Esophagus muscularis mucosa (tissue), 4 donors: ENCODE measurements at regions not wholly inside any gene's neighbourhood (a gene's known extent, or its start where the extent isn't known, plus 50 kb on each side); places are given as distances from the start of the nearest gene placed in this dataset.
A peak's percentile ranks its signal among the peaks of the same experiment; 100 is the strongest.

ENCODE experiments used
- DNase-seq: peaks from one replicate; pipeline ENCODE4 v3.0.0-alpha.2; 2017; ENCODE audit errors: extremely low spot score
- H3K27ac ChIP-seq, 4 donors: fragments of 200-600 bp; sonication (generic); replicated peaks in 1 of 4; 1 replicate in 3 of 4; 2 replicates in 1 of 4; pipeline ENCODE4 v1.5.1; 2016 to 2019; ENCODE audit warnings: mild to moderate bottlenecking in 1 of 4
- H3K27me3 ChIP-seq, 4 donors: fragments of 200-600 bp; sonication (generic); one replicate each; pipeline versions ENCODE4 v1.5.1 to v1.6.0; 2016 to 2019
- H3K36me3 ChIP-seq, 4 donors: fragments of 200-600 bp; sonication (generic); one replicate each; pipeline ENCODE4 v1.5.1; 2016 to 2019
- H3K4me1 ChIP-seq, 4 donors: fragments of 200-600 bp; sonication (generic); one replicate each; pipeline ENCODE4 v1.5.1; 2016 to 2019
- H3K4me3 ChIP-seq, 4 donors: fragments of 200-600 bp; sonication (generic); 1 replicate in 2 of 4; 2 replicates in 2 of 4; pipeline ENCODE4 v1.5.1; 2016 to 2019; ENCODE audit warnings: mild to moderate bottlenecking in 4 of 4, moderate library complexity in 1 of 4
- H3K9me3 ChIP-seq, 4 donors: fragments of 200-600 bp; sonication (generic); 1 replicate in 3 of 4; 2 replicates in 1 of 4; pipeline ENCODE4 v1.5.1; 2016 to 2019
- CTCF ChIP-seq, 3 experiments: fragments of 200-600 bp in 2 of 3; fragments of 450-650 bp in 1 of 3; sonication (generic) in 2 of 3; IDR thresholded peaks; one replicate each; pipeline ENCODE4 v1.5.1; 2017 to 2019; ENCODE audit warnings: antibody characterized with exemption in 3 of 3, mild to moderate bottlenecking in 2 of 3, moderate library complexity in 1 of 3
- EP300 ChIP-seq: sonication (generic); formaldehyde crosslinking; IDR thresholded peaks from one replicate; pipeline ENCODE4 v1.6.1; 2017; ENCODE audit warnings: antibody characterized with exemption
- POLR2A ChIP-seq: fragments of 450-650 bp; IDR thresholded peaks from one replicate; pipeline ENCODE4 v1.6.1; 2017; ENCODE audit warnings: antibody characterized with exemption, moderate library complexity, mild to moderate bottlenecking, low read depth
- POLR2AphosphoS5 ChIP-seq, 2 donors: sonication (generic); formaldehyde crosslinking; IDR thresholded peaks; one replicate each; pipeline ENCODE4 v1.6.1; 2017; ENCODE audit warnings: antibody characterized with exemption in 2 of 2
- WGBS: methylation state at CpG from one replicate; pipeline ENCODE4 v1.1.5; 2018; 5-methylcytosine and 5-hydroxymethylcytosine counted together
- intact Hi-C: fragments of 100-400 bp; cut with DNase I; formaldehyde crosslinking; loops from one replicate; pipeline ENCODE4 v1.15.1; 2023

- peak; percentile 57 for DNase-seq
- Histone ChIP-seq H3K27me3 (no peaks in the 10 kb centered on the region), H3K27ac (no peak overlapping the region), H3K4me1 (no peaks in the 10 kb centered on the region), H3K9me3 (peaks cover 0 to 4% (median 2%) of the 10 kb centered on the region in 4 donors), H3K36me3 (no peaks in the 10 kb centered on the region), H3K4me3 (no peak overlapping the region)
- 62% methylated on average over 6 of the region's 6 CpGs for WGBS
- intact Hi-C loops = no loop called here
- TF ChIP-seq EP300 (no peak), CTCF (IDR thresholded peaks at IDR 0.05) (no peak), POLR2A (no peak), POLR2AphosphoS5 (IDR thresholded peaks at IDR 0.05) (no peak)
Observed at GRCh38 chr18:26763446-26764110, 101.9 kb downstream of the AQP4 start.

- 43% methylated on average over 4 of the region's 4 CpGs for WGBS
- H3K27me3 ChIP-seq = no peaks in the 10 kb centered on the region
- DNase-seq = peak; percentile 5
- H3K36me3 ChIP-seq = no peaks in the 10 kb centered on the region
- intact Hi-C loops = no loop called here
- H3K9me3 ChIP-seq = peaks cover 0 to 4% (median 2%) of the 10 kb centered on the region in 4 donors
- peaks cover 0 to 4% (median 0%) of the 10 kb centered on the region in 4 donors for H3K4me1 ChIP-seq
- TF ChIP-seq CTCF (IDR thresholded peaks at IDR 0.05) = no peak
- no peak for TF ChIP-seq POLR2AphosphoS5 (IDR thresholded peaks at IDR 0.05)
- no peak for TF ChIP-seq EP300
- no peak for TF ChIP-seq POLR2A
- H3K27ac ChIP-seq = no peak overlapping the region
- H3K4me3 ChIP-seq = no peak overlapping the region
Observed at GRCh38 chr18:26757263-26758019, 108.1 kb downstream of the AQP4 start.

DNA sequence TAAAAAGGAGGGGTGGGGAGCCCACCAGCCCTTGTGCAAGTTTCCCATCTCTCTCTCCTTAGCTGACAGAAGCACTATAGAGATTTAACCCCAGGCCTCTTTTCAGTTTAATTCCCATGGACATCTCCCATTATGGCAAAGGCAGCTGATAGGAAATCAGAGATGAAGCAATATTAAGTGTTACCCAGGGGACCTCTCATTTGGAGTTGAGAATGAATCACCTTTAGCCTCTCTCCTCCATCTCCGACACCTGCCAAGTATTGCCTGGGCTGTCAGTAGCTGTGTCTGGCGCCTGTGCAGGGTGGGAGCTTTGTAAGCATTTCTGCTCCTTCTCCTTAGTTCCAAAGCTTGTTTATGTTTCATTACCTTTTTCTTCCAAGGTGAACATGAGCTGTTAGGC is 109.0 kb downstream of the AQP4 start:
- Histone ChIP-seq H3K9me3 (peaks cover 0 to under 1% (median 0%) of the 10 kb centered on the region in 4 donors), H3K36me3 (no peaks in the 10 kb centered on the region), H3K27me3 (no peaks in the 10 kb centered on the region), H3K27ac (no peak overlapping the region), H3K4me3 (no peak overlapping the region), H3K4me1 (peaks cover 0 to 4% (median 0%) of the 10 kb centered on the region in 4 donors)
- WGBS = 77% methylated on average over 2 of the region's 2 CpGs
- no peak for TF ChIP-seq EP300
- no peak for TF ChIP-seq POLR2AphosphoS5 (IDR thresholded peaks at IDR 0.05)
- no peak for TF ChIP-seq CTCF (IDR thresholded peaks at IDR 0.05)
- TF ChIP-seq POLR2A = no peak
- intact Hi-C loops = no loop called here
- peak; percentile 26 for DNase-seq

GRCh38 chr18:26746826-26747475 is 118.6 kb downstream of the AQP4 start:
- intact Hi-C loops = no loop called here
- Histone ChIP-seq H3K36me3 (no peaks in the 10 kb centered on the region), H3K27me3 (no peaks in the 10 kb centered on the region), H3K4me1 (peaks cover 0 to 10% (median 0%) of the 10 kb centered on the region in 4 donors), H3K27ac (no peak overlapping the region), H3K9me3 (no peaks in the 10 kb centered on the region), H3K4me3 (no peak overlapping the region)
- DNase-seq = peak; percentile 17
- 49% methylated on average over 10 of the region's 10 CpGs for WGBS
- TF ChIP-seq POLR2A = no peak
- TF ChIP-seq CTCF (IDR thresholded peaks at IDR 0.05) = no peak
- no peak for TF ChIP-seq EP300
- TF ChIP-seq POLR2AphosphoS5 (IDR thresholded peaks at IDR 0.05) = no peak
